PFSK-1 (cell line): ENCODE measurements at regions not wholly inside any gene's neighbourhood (a gene's known extent, or its start where the extent isn't known, plus 50 kb on each side); places are given as distances from the start of the nearest gene placed in this dataset.

ENCODE experiments used
- POLR2AphosphoS5 ChIP-seq: IDR thresholded peaks from 2 replicates; pipeline ENCODE4 v1.6.1; 2012; ENCODE audit warnings: low read depth, mild to moderate bottlenecking, control low read depth, low read length, moderate library complexity
- REST ChIP-seq, 2 experiments: IDR thresholded peaks; 2 replicates each; pipeline versions ENCODE4 v1.6.1 to v1.8.0; 2011 to 2012; ENCODE audit warnings: low read depth in 2 of 2, low read length in 2 of 2, control low read depth in 1 of 2, inconsistent platforms in 1 of 2, mild to moderate bottlenecking in 1 of 2, moderate library complexity in 1 of 2; ENCODE audit not compliant: insufficient read depth in 1 of 2

- TF ChIP-seq POLR2AphosphoS5 (no peak), REST (IDR thresholded peaks at IDR 0.05; ENCODE audit: insufficient read depth in 1 of 2, low read depth in 2 of 2, low read length in 2 of 2) (no peak)
Observed at GRCh38 chr11:96841792-96842191, 452.0 kb downstream of the JRKL start.
